A673 (cell line): ENCODE measurements at regions not wholly inside any gene's neighbourhood (a gene's known extent, or its start where the extent isn't known, plus 50 kb on each side); places are given as distances from the start of the nearest gene placed in this dataset.
"Not testable (repeated sequence)": the region's sequence is repeated elsewhere in the genome, so short reads cannot be mapped to it uniquely, and the experiment has no call there.

Experiments
- BruUV-seq: library from RNA; stranded (reverse); fragments of 400-500 nt; replicated peaks from 2 replicates; lab custom pipeline; 2021; lab: Mats Ljungman, UMichigan
- CTCF ChIA-PET: fragments of 300-600 bp; sonication (Branson Sonifier 250); formaldehyde crosslinking; loops from one replicate; lab custom pipeline; 2022; ENCODE audit warnings: antibody characterized with exemption; lab: Charles Lee
- POLR2A ChIA-PET: fragments of 300-600 bp; sonication (Branson Sonifier 250); formaldehyde crosslinking; loops from one replicate; lab custom pipeline; 2022; ENCODE audit warnings: antibody characterized with exemption; ENCODE audit not compliant: low non-redundant PET; lab: Charles Lee
- DNase-seq: peaks from one replicate; pipeline ENCODE4 v3.0.0-alpha.2; 2015; ENCODE audit warnings: low spot score
- H3K27ac ChIP-seq: fragments of 200-600 bp; sonication (generic); 2 replicates; pipeline ENCODE4 v1.5.1; 2016; ENCODE audit warnings: mixed run types, low read depth, mild to moderate bottlenecking, mixed read lengths, antibody characterized with exemption, low read length; ENCODE audit not compliant: poor library complexity, severe bottlenecking
- H3K27me3 ChIP-seq: fragments of 200-600 bp; sonication (generic); replicated peaks from 2 replicates; pipeline ENCODE4 v1.6.1; 2017; ENCODE audit warnings: mixed run types, low read depth, mild to moderate bottlenecking, mixed read lengths, antibody characterized with exemption, low read length; ENCODE audit not compliant: insufficient read depth, poor library complexity
- H3K36me3 ChIP-seq: fragments of 200-600 bp; sonication (generic); 2 replicates; pipeline ENCODE4 v1.6.1; 2016; ENCODE audit warnings: mixed run types, mild to moderate bottlenecking, mixed read lengths, antibody characterized with exemption, low read length; ENCODE audit not compliant: insufficient read depth, poor library complexity, severe bottlenecking
- H3K4me1 ChIP-seq: fragments of 200-600 bp; sonication (generic); 2 replicates; pipeline ENCODE4 v1.6.1; 2017; ENCODE audit warnings: mixed run types, mild to moderate bottlenecking, mixed read lengths, antibody characterized with exemption, low read length; ENCODE audit not compliant: insufficient read depth, poor library complexity, severe bottlenecking
- H3K4me3 ChIP-seq: fragments of 200-600 bp; sonication (generic); 2 replicates; pipeline ENCODE4 v1.5.1; 2016; ENCODE audit warnings: low read depth, mixed run types, mild to moderate bottlenecking, mixed read lengths, low read length; ENCODE audit not compliant: poor library complexity, severe bottlenecking
- H3K9me3 ChIP-seq: fragments of 200-600 bp; sonication (generic); 2 replicates; pipeline ENCODE4 v1.6.1; 2016; ENCODE audit warnings: mixed run types, low read depth, mild to moderate bottlenecking, mixed read lengths, antibody characterized with exemption, low read length; ENCODE audit not compliant: poor library complexity, severe bottlenecking
- CTCF ChIP-seq: fragments of 300-800, 200-600 bp; sonication (generic); conservative IDR thresholded peaks from 2 replicates; pipeline ENCODE4 v1.5.1; 2017; ENCODE audit warnings: low read depth, mild to moderate bottlenecking, antibody characterized with exemption, low read length, moderate library complexity, mixed read lengths
- EZH2 ChIP-seq: fragments of 200-600 bp; sonication (generic); IDR thresholded peaks from 2 replicates; pipeline ENCODE4 v1.6.1; 2017; ENCODE audit warnings: borderline replicate concordance, low read depth, mild to moderate bottlenecking, mixed read lengths, antibody characterized with exemption, low read length; ENCODE audit not compliant: poor library complexity, severe bottlenecking
- intact Hi-C: fragments of 100-400 bp; cut with micrococcal nuclease; formaldehyde crosslinking; loops from one replicate; pipeline ENCODE4 v1.10.0; 2022; ENCODE audit not compliant: unreplicated experiment

- CTCF ChIA-PET: no interaction called here
- POLR2A ChIA-PET: no interaction called here
- no TSS peak for BruUV-seq
Measured at GRCh38 chr9:94030318-94031179, 53.7 kb upstream of the PTPDC1 start.

GRCh38 chr9:94029932-94030317 is 54.3 kb upstream of the PTPDC1 start:
- TF ChIP-seq CTCF (no peak), EZH2 (no peak)
- peak overlapping the region; percentile 58 for H3K4me3 ChIP-seq
- H3K27ac ChIP-seq: peak overlapping the region; percentile 41
- H3K4me1 ChIP-seq: peaks cover 5% of the 10 kb centered on the region
- H3K27me3 ChIP-seq: peaks cover 8% of the 10 kb centered on the region
- H3K9me3 ChIP-seq: peaks cover 5% of the 10 kb centered on the region
- no TSS peak for BruUV-seq
- no peak for DNase-seq
- no peaks in the 10 kb centered on the region for H3K36me3 ChIP-seq
- ChIA-PET POLR2A (no interaction called here), CTCF (no interaction called here)
- intact Hi-C loops: no loop called here

More at GRCh38 chr9:94030318-94031179, 53.7 kb upstream of the PTPDC1 start:
- no peaks in the 10 kb centered on the region for H3K36me3 ChIP-seq
- H3K4me1 ChIP-seq: peaks cover 5% of the 10 kb centered on the region
- H3K27me3 ChIP-seq: peaks cover 8% of the 10 kb centered on the region
- intact Hi-C loops: no loop called here
- peak overlapping the region; percentile 58 for H3K4me3 ChIP-seq
- peak overlapping the region; percentile 41 for H3K27ac ChIP-seq
- no peak for TF ChIP-seq CTCF
- TF ChIP-seq EZH2: no peak
- H3K9me3 ChIP-seq: peaks cover 5% of the 10 kb centered on the region
- DNase-seq: peak; percentile 86

- Histone ChIP-seq H3K27me3 (peaks cover 7% of the 10 kb centered on the region), H3K36me3 (no peaks in the 10 kb centered on the region), H3K27ac (no peak overlapping the region), H3K9me3 (peaks cover 5% of the 10 kb centered on the region), H3K4me1 (peaks cover 5% of the 10 kb centered on the region), H3K4me3 (no peak overlapping the region)
- POLR2A ChIA-PET: no interaction called here
- intact Hi-C loops: no loop called here
- no peak for DNase-seq
- BruUV-seq: no TSS peak
- CTCF ChIA-PET: no interaction called here
- no peak for TF ChIP-seq EZH2
- no peak for TF ChIP-seq CTCF
Measured at GRCh38 chr9:94026816-94027215, 57.4 kb upstream of the PTPDC1 start.

GRCh38 chr9:94022476-94022875 is 61.8 kb upstream of the PTPDC1 start:
- CTCF ChIA-PET, H3K27ac ChIP-seq, H3K4me3 ChIP-seq, DNase-seq, POLR2A ChIA-PET, H3K9me3 ChIP-seq, H3K36me3 ChIP-seq, H3K27me3 ChIP-seq, H3K4me1 ChIP-seq, BruUV-seq, intact Hi-C loops: not testable (repeated sequence)

- CTCF ChIA-PET, H3K4me3 ChIP-seq, H3K4me1 ChIP-seq, intact Hi-C loops, DNase-seq, H3K27ac ChIP-seq, H3K27me3 ChIP-seq, POLR2A ChIA-PET, BruUV-seq, H3K36me3 ChIP-seq, H3K9me3 ChIP-seq: not testable (repeated sequence)
Measured at GRCh38 chr9:94020836-94021235, 63.4 kb upstream of the PTPDC1 start.
